GM19043 (cell line): ENCODE measurements at regions not wholly inside any gene's neighbourhood (a gene's known extent, or its start where the extent isn't known, plus 50 kb on each side); places are given as distances from the start of the nearest gene placed in this dataset.

Experiments used
- ATAC-seq: cut with Tn5 transposase; IDR thresholded peaks from one replicate; pipeline ENCODE4 v1.9.1; 2021; ENCODE audit warnings: low read depth; ENCODE audit not compliant: unreplicated experiment

GRCh38 chr12:127306604-127307215, 960.3 kb upstream of the TMEM132C start:
- no peak for ATAC-seq

GRCh38 chr12:127307528-127307927, 959.4 kb upstream of the TMEM132C start:
- ATAC-seq: no peak

- no peak for ATAC-seq
These were observed 958.8 kb upstream of the TMEM132C start for GRCh38 chr12:127308148-127308547.

- ATAC-seq: peak; percentile 55
These were observed 956.4 kb upstream of the TMEM132C start for GRCh38 chr12:127310548-127310947.

- ATAC-seq: no peak
These were observed 955.1 kb upstream of the TMEM132C start for GRCh38 chr12:127311720-127312364.

GRCh38 chr12:127324681-127325080, 942.3 kb upstream of the TMEM132C start:
- no peak for ATAC-seq

GRCh38 chr12:127327986-127328385, 939.0 kb upstream of the TMEM132C start:
- ATAC-seq: no peak

- no peak for ATAC-seq
These were observed 938.1 kb upstream of the TMEM132C start for GRCh38 chr12:127328867-127329266.

- no peak for ATAC-seq
These were observed 932.6 kb upstream of the TMEM132C start for GRCh38 chr12:127334365-127334764.

GRCh38 chr12:127334912-127335644, 931.9 kb upstream of the TMEM132C start:
- no peak for ATAC-seq

- ATAC-seq: no peak
These were observed 930.6 kb upstream of the TMEM132C start for GRCh38 chr12:127336416-127336815.

GRCh38 chr12:127339065-127339464, 927.9 kb upstream of the TMEM132C start:
- ATAC-seq: no peak

- ATAC-seq: no peak
These were observed 926.6 kb upstream of the TMEM132C start for GRCh38 chr12:127340381-127340780.

- no peak for ATAC-seq
These were observed 924.1 kb upstream of the TMEM132C start for GRCh38 chr12:127342861-127343260.

GRCh38 chr12:127343940-127344339, 923.0 kb upstream of the TMEM132C start:
- ATAC-seq: no peak

- no peak for ATAC-seq
These were observed 915.4 kb upstream of the TMEM132C start for GRCh38 chr12:127351481-127352010.

GRCh38 chr12:127355061-127355841, 911.7 kb upstream of the TMEM132C start:
- ATAC-seq: no peak

- no peak for ATAC-seq
These were observed 908.1 kb upstream of the TMEM132C start for GRCh38 chr12:127358888-127359287.

GRCh38 chr12:127360580-127360979, 906.4 kb upstream of the TMEM132C start:
- ATAC-seq: no peak

GRCh38 chr12:127362121-127362520, 904.8 kb upstream of the TMEM132C start:
- no peak for ATAC-seq

GRCh38 chr12:127363392-127363791, 903.6 kb upstream of the TMEM132C start:
- no peak for ATAC-seq
